Ascending aorta (tissue), 2 donors: ENCODE measurements at regions not wholly inside any gene's neighbourhood (a gene's known extent, or its start where the extent isn't known, plus 50 kb on each side); places are given as distances from the start of the nearest gene placed in this dataset.

Experiments
- DNase-seq, 2 donors: peaks; one replicate each; pipeline ENCODE4 v3.0.0-alpha.2; 2019; ENCODE audit warnings: low spot score in 2 of 2
- H3K27ac ChIP-seq, 2 donors: fragments of 200-600 bp; sonication (generic); one replicate each; pipeline ENCODE4 v1.5.1; 2016 to 2017; ENCODE audit warnings: mild to moderate bottlenecking in 1 of 2
- H3K27me3 ChIP-seq: fragments of 200-600 bp; sonication (generic); one replicate; pipeline ENCODE4 v1.5.1; 2017
- H3K36me3 ChIP-seq, 2 donors: fragments of 200-600 bp; sonication (generic); one replicate each; pipeline ENCODE4 v1.5.1; 2016
- H3K4me1 ChIP-seq, 2 donors: fragments of 200-600 bp; sonication (generic); one replicate each; pipeline ENCODE4 v1.5.1; 2016 to 2017; ENCODE audit warnings: mild to moderate bottlenecking in 1 of 2
- H3K4me3 ChIP-seq, 2 donors: fragments of 200-600 bp; sonication (generic); one replicate each; pipeline ENCODE4 v1.5.1; 2016 to 2017; ENCODE audit warnings: mild to moderate bottlenecking in 1 of 2
- H3K9me3 ChIP-seq, 2 donors: fragments of 200-600 bp; sonication (generic); one replicate each; pipeline ENCODE4 v1.5.1; 2016
- intact Hi-C: fragments of 100-400 bp; cut with DNase I; formaldehyde crosslinking; loops from one replicate; pipeline ENCODE4 v1.15.1; 2023
- TF ChIP-seq, protein P1 (sequence below), 3 experiments: fragments of 200-600 bp in 2 of 3; fragments of 450-650 bp in 1 of 3; sonication (generic) in 2 of 3; IDR thresholded peaks; one replicate each; pipeline ENCODE4 v1.5.1; 2016 to 2019; ENCODE audit warnings: antibody characterized with exemption in 3 of 3, mild to moderate bottlenecking in 1 of 3, moderate library complexity in 1 of 3

DNA sequence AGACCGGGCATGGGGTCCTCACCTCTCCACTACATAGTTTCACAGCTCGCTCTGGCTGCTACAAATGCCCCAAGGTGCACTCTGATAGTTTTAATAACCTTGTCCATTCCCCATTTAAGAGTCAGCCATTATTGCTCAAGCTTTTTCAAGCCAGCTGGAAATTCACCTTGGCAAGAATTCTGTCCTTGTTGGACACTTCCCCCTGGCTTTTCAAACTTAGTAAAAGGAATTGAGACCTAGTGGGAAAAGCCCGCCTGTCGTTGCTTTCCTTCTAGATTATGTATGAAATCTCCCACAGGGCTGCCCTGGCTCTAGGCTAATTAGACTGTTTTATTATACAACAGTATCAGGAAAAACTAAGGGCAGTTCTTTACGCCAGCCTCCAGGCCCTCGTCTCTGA lies 293.7 kb upstream of the GADL1 start:
- DNase-seq, result peak in 1 of 2 donors; percentile 74
- H3K4me1 ChIP-seq, result peaks cover 0 to 21% of the 10 kb centered on the region in 2 donors
- no peak overlapping the region for H3K4me3 ChIP-seq
- H3K27me3 ChIP-seq, result no peaks in the 10 kb centered on the region
- no peaks in the 10 kb centered on the region for H3K9me3 ChIP-seq
- peak overlapping the region; percentile 45 to 72 for H3K27ac ChIP-seq
- intact Hi-C loops, result no loop called here
- H3K36me3 ChIP-seq, result no peaks in the 10 kb centered on the region
- TF ChIP-seq, protein P1, sequence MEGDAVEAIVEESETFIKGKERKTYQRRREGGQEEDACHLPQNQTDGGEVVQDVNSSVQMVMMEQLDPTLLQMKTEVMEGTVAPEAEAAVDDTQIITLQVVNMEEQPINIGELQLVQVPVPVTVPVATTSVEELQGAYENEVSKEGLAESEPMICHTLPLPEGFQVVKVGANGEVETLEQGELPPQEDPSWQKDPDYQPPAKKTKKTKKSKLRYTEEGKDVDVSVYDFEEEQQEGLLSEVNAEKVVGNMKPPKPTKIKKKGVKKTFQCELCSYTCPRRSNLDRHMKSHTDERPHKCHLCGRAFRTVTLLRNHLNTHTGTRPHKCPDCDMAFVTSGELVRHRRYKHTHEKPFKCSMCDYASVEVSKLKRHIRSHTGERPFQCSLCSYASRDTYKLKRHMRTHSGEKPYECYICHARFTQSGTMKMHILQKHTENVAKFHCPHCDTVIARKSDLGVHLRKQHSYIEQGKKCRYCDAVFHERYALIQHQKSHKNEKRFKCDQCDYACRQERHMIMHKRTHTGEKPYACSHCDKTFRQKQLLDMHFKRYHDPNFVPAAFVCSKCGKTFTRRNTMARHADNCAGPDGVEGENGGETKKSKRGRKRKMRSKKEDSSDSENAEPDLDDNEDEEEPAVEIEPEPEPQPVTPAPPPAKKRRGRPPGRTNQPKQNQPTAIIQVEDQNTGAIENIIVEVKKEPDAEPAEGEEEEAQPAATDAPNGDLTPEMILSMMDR (IDR thresholded peaks at IDR 0.05), result peak in 1 of 3 experiments; percentile 25

DNA sequence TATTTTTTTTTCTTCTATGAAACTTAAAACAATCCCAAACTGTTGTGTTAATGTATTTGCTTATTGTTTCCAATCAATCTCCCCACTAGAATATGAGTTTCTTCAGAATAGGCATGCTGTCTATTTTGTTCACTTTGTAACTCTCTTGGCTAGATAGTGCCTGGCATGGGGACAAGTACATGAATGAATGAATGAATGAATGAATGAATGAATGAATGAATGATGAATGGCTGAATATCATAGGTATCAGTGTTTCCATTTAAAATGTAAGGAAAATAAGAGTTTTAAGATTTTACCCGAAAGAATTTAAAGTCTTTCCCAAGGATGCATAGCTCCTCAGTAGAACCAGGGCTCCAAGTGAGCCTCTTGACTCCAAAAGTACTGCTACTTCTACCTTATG lies 294.9 kb upstream of the GADL1 start:
- H3K4me1 ChIP-seq, result peaks cover 0 to 20% of the 10 kb centered on the region in 2 donors
- no peak overlapping the region for H3K27ac ChIP-seq
- no peak overlapping the region for H3K4me3 ChIP-seq
- H3K9me3 ChIP-seq, result no peaks in the 10 kb centered on the region
- H3K36me3 ChIP-seq, result no peaks in the 10 kb centered on the region
- TF ChIP-seq, protein P1 (IDR thresholded peaks at IDR 0.05), result no peak
- intact Hi-C loops, result no loop called here
- H3K27me3 ChIP-seq, result no peaks in the 10 kb centered on the region
- DNase-seq, result no peak

DNA sequence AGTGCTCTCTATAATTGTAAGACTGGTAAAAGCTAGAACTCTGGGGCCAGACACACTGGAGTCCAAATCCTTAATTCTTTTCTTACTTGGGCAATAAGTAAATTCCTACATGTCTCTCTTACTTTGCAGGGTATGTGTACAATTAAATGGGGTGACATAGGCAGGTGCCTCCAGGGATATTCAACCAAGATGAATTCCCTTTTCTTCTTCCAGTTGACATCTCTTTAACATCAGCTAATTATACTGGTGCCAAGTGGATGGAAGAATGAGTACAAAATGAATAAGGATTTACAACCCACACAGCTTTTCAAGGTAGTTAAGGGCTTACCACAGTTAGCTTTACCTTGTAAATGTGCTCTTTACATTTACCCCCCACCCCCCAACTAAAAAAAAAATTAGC lies 295.5 kb upstream of the GADL1 start:
- Histone ChIP-seq H3K9me3 (no peaks in the 10 kb centered on the region), H3K27ac (no peak overlapping the region), H3K27me3 (no peaks in the 10 kb centered on the region), H3K4me1 (peaks cover 0 to 14% of the 10 kb centered on the region in 2 donors), H3K36me3 (no peaks in the 10 kb centered on the region), H3K4me3 (no peak overlapping the region)
- intact Hi-C loops, result no loop called here
- DNase-seq, result no peak
- TF ChIP-seq, protein P1 (IDR thresholded peaks at IDR 0.05), result no peak

DNA sequence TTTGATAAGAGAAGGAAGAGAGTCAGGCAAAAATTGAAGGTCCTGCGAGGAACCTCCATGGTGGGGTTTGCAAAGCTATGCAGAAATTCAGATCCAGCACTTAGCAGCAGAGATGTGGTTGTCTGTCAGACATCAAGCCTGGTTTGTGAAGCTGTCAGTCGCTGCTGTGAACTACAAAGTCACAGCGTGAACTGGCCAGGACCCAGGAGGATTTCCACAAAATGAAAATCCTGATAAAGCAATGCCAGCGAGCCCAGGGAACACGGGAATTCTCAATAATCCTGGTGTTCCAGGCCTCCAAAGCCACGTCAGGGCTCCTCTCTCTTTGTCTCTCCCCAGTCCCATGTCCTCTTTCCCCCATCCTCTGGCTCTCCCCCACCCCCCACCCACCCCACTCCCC lies 296.9 kb upstream of the GADL1 start:
- intact Hi-C loops, result no loop called here
- TF ChIP-seq, protein P1 (IDR thresholded peaks at IDR 0.05), result no peak
- no peak for DNase-seq
- no peaks in the 10 kb centered on the region for H3K27me3 ChIP-seq
- H3K27ac ChIP-seq, result no peak overlapping the region
- no peaks in the 10 kb centered on the region for H3K36me3 ChIP-seq
- peaks cover 0 to 5% of the 10 kb centered on the region in 2 donors for H3K4me1 ChIP-seq
- H3K9me3 ChIP-seq, result no peaks in the 10 kb centered on the region
- H3K4me3 ChIP-seq, result no peak overlapping the region

DNA sequence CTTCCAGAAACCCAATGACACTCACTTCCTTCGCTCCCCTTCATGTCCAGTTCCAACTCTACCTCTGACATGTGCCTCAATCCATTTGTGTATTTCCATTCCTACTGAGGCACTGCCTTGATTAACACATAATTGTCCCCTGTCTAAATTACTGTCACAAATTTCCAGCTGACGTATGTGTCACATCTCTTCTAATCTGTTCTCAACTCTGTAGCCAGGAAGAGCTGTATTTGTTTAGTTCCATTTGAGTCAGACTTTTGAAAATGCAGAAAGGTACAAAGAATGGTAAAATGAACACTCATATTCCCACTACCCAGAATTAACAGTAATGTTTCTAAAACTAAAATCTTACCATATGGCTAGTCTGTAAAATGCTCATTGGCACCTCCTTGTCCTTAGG lies 299.0 kb upstream of the GADL1 start:
- TF ChIP-seq, protein P1 (IDR thresholded peaks at IDR 0.05), result no peak
- Histone ChIP-seq H3K4me3 (no peak overlapping the region), H3K27ac (no peak overlapping the region), H3K36me3 (no peaks in the 10 kb centered on the region), H3K27me3 (no peaks in the 10 kb centered on the region), H3K9me3 (no peaks in the 10 kb centered on the region), H3K4me1 (peaks cover 0 to 8% of the 10 kb centered on the region in 2 donors)
- no peak for DNase-seq
- intact Hi-C loops, result no loop called here

DNA sequence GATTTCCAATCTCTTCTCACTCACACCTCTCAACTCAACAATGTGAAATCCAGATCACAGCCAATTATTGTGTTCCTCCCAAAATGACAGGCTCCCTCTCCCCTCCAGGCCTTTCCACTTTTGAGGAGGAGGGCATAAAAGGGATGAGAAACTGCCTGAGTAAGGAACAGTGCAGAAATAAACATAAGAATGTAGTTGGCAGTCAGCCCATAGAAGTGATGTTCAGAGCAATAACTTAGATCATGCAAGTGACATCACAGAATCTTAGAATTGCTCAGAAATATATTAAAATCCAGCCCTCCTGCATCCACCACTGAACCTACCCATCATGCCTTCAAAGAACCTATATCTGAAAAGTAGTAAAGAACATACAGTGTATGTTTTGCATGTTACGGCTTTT lies 299.4 kb upstream of the GADL1 start:
- intact Hi-C loops, result no loop called here
- H3K27me3 ChIP-seq, result no peaks in the 10 kb centered on the region
- peaks cover 0 to 6% of the 10 kb centered on the region in 2 donors for H3K4me1 ChIP-seq
- no peaks in the 10 kb centered on the region for H3K9me3 ChIP-seq
- no peak for DNase-seq
- no peaks in the 10 kb centered on the region for H3K36me3 ChIP-seq
- H3K27ac ChIP-seq, result no peak overlapping the region
- TF ChIP-seq, protein P1 (IDR thresholded peaks at IDR 0.05), result no peak
- no peak overlapping the region for H3K4me3 ChIP-seq
